Heart right ventricle (tissue), 16 donors: ENCODE measurements at regions not wholly inside any gene's neighbourhood (a gene's known extent, or its start where the extent isn't known, plus 50 kb on each side); places are given as distances from the start of the nearest gene placed in this dataset.

Experiments used
- ATAC-seq, 8 donors: fragments of 200-7000 bp; cut with Tn5 transposase; one replicate each; pipeline ENCODE4 v1.9.1; 2020; ENCODE audit warnings: mild to moderate bottlenecking in 8 of 8, moderate library complexity in 8 of 8, moderate number of reproducible peaks in 1 of 8
- DNase-seq, 2 donors: peaks; one replicate each; pipeline ENCODE4 v3.0.0-alpha.2; 2020
- H3K27ac ChIP-seq, 10 donors: fragments of 200-600 bp; sonication (generic) in 2 of 10; one replicate each; pipeline versions ENCODE4 v1.5.0 to v1.8.0; 2020 to 2022; ENCODE audit warnings: mild to moderate bottlenecking in 3 of 10
- H3K27me3 ChIP-seq, 7 donors: fragments of 200-600 bp; one replicate each; pipeline ENCODE4 v1.8.0; 2021 to 2022; ENCODE audit warnings: mild to moderate bottlenecking in 2 of 7
- H3K36me3 ChIP-seq, 9 donors: fragments of 200-600 bp; sonication (generic) in 1 of 9; one replicate each; pipeline versions ENCODE4 v1.5.0 to v1.8.0; 2020 to 2022; ENCODE audit warnings: mild to moderate bottlenecking in 2 of 9
- H3K4me1 ChIP-seq, 9 donors: fragments of 200-600 bp; sonication (generic) in 1 of 9; one replicate each; pipeline versions ENCODE4 v1.5.0 to v1.8.0; 2020 to 2022; ENCODE audit warnings: mild to moderate bottlenecking in 4 of 9
- H3K4me3 ChIP-seq, 10 donors: fragments of 200-600 bp; sonication (generic) in 2 of 10; one replicate each; pipeline versions ENCODE4 v1.5.0 to v1.8.0; 2020 to 2022; ENCODE audit warnings: mild to moderate bottlenecking in 7 of 10, moderate library complexity in 2 of 10
- H3K9me3 ChIP-seq, 11 donors: fragments of 200-600 bp in 10 of 11; sonication (generic) in 2 of 11; one replicate each; pipeline versions ENCODE4 v1.5.0 to v1.8.0; 2013 to 2022; ENCODE audit warnings: mild to moderate bottlenecking in 2 of 11, control low read depth in 1 of 11, moderate library complexity in 1 of 11
- whole genome bisulfite sequencing, 2 donors: extraction: QIAGEN DNeasy Blood & Tissue Kit; methylation state at CpG; one replicate each; pipeline ENCODE4 v1.1.7; 2013; ENCODE audit warnings: inconsistent platforms in 1 of 2; 5-methylcytosine and 5-hydroxymethylcytosine counted together
- intact Hi-C, 10 donors: fragments of 100-400 bp; cut with DNase I; formaldehyde crosslinking; loops; one replicate each; pipeline versions ENCODE4 v1.11.1 to v1.14.2; 2022
- TF ChIP-seq, protein P1 (sequence below), 9 donors: fragments of 200-600 bp; sonication (generic) in 2 of 9; IDR thresholded peaks; one replicate each; pipeline versions ENCODE4 v1.5.0 to v1.8.0; 2021 to 2022; ENCODE audit warnings: antibody characterized with exemption in 9 of 9, mild to moderate bottlenecking in 5 of 9, moderate library complexity in 1 of 9
- donor health status: Arrhythmogenic right ventricular cardiomyopathy.
- donor health status: ischemic (EF 13 %, LVEDD 7.1; RV severe dilation, severe dysfunction).
- donor health status: healthy with polysubstance abuse.
- donor health status: DM: no; HTN: yes; CAD: no.
- donor health status: DM: no; HTN: no; CAD: no.
- donor health status: ischemic (EF 25% LVEDD 6.9; RV normal size, moderate dysfunction).
- donor health status: ischemic (EF 25% LVEDD 5.7; RV mildly dilated, moderate dysfunction).
- donor health status: healthy.
- donor health status: DM: yes; HTN: yes; CAD: no.
- donor health status: Ischemic cardiomyopathy.
- donor health status: ischemic (EF 35%, LVEDD 5.7; RV mildly dilated, moderate dysfunction).
- donor health status: nonischemic (EF 11% LVEDD 7.7; RV severe dilation, severe dysfunction).
- donor health status: DM: yes; HTN: yes; CAD: no.
- donor health status: PGD.
- donor health status: ischemic (EF 29% LVEDD 5.4; RV normal size, mild dysfunction).
- donor health status: nonischemic (EF 23%, LVEDD 6.1; RV moderate dilation, normal function).

DNA sequence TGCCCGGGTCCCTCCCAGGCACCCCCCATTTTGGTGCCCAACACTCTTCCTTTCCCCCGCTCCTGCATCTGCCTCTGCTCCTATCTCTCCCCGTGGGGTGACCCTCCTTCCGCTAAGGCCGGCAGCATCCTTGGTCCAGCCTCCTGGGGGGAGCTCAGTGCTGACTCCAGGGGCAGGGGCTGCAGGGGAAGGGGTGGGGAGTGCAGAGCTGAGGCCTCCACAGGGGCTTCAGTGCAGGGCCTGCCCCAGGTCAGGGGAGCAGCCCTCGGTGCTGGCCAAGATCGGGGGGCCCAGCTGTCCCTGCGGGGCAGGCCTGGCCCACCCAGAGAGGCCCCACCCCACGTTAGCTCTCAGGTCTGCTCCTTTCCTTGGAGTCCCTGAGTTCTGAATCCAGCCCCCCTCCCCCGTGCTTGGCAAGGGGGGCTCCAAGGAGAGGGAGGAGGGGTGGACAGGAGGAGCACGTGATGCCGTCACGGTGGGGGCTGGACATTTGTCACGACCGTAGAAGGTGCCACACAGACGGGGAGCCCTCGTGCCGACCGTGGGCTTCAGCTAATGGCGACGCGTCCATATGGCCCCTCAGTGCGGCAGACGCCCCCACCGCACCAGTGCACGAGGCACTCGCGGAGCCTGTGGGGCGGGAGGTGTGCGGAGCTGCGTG is 63.5 kb upstream of the ADRA2C start:
- WGBS, 2 donors: 55 to 63% methylated on average over 30 to 31 of the region's 31 CpGs
- H3K4me1 ChIP-seq: peaks cover 0 to 5% (median 0%) of the 10 kb centered on the region in 9 donors
- no peak for ATAC-seq
- TF ChIP-seq, protein P1, sequence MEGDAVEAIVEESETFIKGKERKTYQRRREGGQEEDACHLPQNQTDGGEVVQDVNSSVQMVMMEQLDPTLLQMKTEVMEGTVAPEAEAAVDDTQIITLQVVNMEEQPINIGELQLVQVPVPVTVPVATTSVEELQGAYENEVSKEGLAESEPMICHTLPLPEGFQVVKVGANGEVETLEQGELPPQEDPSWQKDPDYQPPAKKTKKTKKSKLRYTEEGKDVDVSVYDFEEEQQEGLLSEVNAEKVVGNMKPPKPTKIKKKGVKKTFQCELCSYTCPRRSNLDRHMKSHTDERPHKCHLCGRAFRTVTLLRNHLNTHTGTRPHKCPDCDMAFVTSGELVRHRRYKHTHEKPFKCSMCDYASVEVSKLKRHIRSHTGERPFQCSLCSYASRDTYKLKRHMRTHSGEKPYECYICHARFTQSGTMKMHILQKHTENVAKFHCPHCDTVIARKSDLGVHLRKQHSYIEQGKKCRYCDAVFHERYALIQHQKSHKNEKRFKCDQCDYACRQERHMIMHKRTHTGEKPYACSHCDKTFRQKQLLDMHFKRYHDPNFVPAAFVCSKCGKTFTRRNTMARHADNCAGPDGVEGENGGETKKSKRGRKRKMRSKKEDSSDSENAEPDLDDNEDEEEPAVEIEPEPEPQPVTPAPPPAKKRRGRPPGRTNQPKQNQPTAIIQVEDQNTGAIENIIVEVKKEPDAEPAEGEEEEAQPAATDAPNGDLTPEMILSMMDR (IDR thresholded peaks at IDR 0.05): no peak
- peaks cover 10 to 79% (median 68%) of the 10 kb centered on the region in 7 donors for H3K27me3 ChIP-seq
- intact Hi-C loops: no loop called here
- H3K36me3 ChIP-seq: no peaks in the 10 kb centered on the region
- H3K4me3 ChIP-seq: no peak overlapping the region
- no peak overlapping the region for H3K27ac ChIP-seq
- H3K9me3 ChIP-seq: peaks cover 0 to 9% (median 0%) of the 10 kb centered on the region in 11 donors
- DNase-seq: no peak

DNA sequence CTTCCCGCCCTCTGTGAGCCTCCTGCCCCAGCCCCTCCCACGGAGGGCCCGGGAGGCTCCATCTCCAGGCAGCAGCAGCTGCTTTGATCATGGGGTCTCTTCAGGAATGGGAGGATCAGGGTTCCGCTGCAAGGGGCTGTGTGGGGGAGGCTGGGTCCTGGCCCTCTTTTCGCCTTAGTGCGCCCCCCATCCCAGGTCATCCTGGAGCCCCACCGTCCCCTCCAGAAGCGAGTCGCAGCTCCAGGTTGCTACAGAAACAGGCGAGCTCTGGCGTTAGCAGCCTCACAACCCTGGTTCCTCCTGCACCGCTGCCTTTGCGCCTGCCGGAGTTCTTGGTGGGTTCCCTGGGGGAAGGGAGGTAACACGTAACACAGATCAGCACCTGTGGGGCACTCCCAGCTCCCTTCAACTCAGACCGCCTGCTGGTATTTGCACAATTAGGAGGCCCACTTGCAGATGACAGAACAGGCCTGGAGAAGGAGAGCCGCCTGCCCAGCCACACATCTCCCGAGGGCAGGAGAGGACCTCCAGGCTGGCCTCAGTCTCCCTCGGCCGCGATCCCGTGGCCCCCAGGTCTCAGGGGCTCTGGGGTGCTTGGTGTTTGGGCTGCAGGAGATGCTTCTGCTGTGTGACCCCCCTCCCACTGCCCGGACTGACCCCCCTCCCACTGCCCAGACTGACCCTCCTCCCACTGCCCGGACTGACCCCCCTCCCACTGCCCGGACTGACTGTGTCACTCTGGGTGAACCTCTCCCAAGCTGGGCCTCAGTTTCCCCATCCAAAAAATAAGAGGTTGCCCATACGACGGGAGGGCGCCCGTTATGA is 64.2 kb upstream of the ADRA2C start:
- ATAC-seq (no peak), DNase-seq (no peak)
- Histone ChIP-seq H3K27ac (no peak overlapping the region), H3K27me3 (peaks cover 10 to 76% (median 65%) of the 10 kb centered on the region in 7 donors), H3K4me1 (no peaks in the 10 kb centered on the region), H3K9me3 (peaks cover 0 to 16% (median 7%) of the 10 kb centered on the region in 11 donors), H3K4me3 (no peak overlapping the region), H3K36me3 (no peaks in the 10 kb centered on the region)
- intact Hi-C loops: no loop called here
- TF ChIP-seq, protein P1 (IDR thresholded peaks at IDR 0.05): no peak
- 59 to 60% methylated on average over 29 of the region's 29 CpGs for WGBS, 2 donors

DNA sequence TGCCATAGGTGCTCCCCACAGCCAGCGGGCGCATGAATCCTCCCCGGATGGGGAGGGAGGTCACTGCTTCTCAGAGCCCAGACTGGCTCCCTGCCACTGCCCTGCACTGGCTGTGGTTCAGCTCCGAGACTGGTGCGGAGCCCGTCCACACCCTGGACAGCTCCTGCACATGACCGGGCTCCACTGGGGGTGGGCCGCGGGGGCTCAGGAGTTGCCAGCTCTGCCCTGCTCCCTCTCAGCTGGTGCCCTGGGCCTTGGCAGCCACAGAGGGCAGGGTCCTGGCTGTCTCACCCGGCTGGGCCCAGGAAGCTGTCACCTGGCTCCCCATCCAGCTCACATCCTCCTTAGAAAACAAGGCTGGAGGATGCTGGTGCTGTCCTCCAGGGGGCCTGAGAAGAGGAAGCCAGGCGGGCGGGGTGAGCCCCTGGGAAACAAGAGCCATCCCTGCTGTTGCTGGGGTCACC is 64.9 kb upstream of the ADRA2C start:
- H3K9me3 ChIP-seq: peaks cover 0 to 23% (median 12%) of the 10 kb centered on the region in 11 donors
- intact Hi-C loops: no loop called here
- WGBS, 2 donors: 45 to 55% methylated on average over 12 of the region's 12 CpGs

DNA sequence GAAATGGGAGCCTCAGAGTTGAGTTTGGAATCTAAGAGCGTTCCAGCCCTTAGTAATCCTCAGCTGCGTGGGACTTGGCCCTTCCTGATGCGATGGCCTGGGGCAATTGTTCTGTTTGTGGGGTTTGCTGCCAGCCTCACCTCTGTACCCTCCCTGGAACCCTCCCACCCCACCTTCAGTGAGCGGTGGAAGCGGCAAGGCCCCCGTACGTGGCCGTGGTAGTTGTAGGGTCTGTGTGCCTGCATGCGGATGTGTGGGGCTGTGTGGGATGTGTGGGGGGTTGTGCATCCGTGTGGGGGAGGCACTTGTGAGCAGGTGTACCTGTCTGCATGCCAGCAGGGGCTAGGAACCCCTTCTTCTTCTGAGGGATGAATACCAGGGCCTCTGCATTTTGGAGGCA is 65.4 kb upstream of the ADRA2C start:
- DNase-seq (no peak), ATAC-seq (no peak)
- H3K9me3 ChIP-seq: peaks cover 0 to 28% (median 16%) of the 10 kb centered on the region in 11 donors
- H3K27me3 ChIP-seq: peaks cover 10 to 67% (median 61%) of the 10 kb centered on the region in 7 donors
- no peaks in the 10 kb centered on the region for H3K4me1 ChIP-seq
- TF ChIP-seq, protein P1 (IDR thresholded peaks at IDR 0.05): no peak
- no peak overlapping the region for H3K4me3 ChIP-seq
- intact Hi-C loops: no loop called here
- H3K27ac ChIP-seq: no peak overlapping the region
- WGBS, 2 donors: 83 to 85% methylated on average over 10 of the region's 10 CpGs
- H3K36me3 ChIP-seq: no peaks in the 10 kb centered on the region

More for the DNA sequence above, 64.9 kb upstream of the ADRA2C start:
- Histone ChIP-seq H3K27me3 (peaks cover 10 to 70% (median 65%) of the 10 kb centered on the region in 7 donors), H3K27ac (no peak overlapping the region), H3K4me1 (no peaks in the 10 kb centered on the region), H3K36me3 (no peaks in the 10 kb centered on the region), H3K4me3 (no peak overlapping the region)
- DNase-seq: peak in 1 of 2 donors; percentile 4
- ATAC-seq: peak in 3 of 8 donors; percentile 11 to 64 (median 30)
- TF ChIP-seq, protein P1 (IDR thresholded peaks at IDR 0.05): no peak
